ENCODE measurements at regions not wholly inside any gene's neighbourhood (a gene's known extent, or its start where the extent isn't known, plus 50 kb on each side); places are given as distances from the start of the nearest gene placed in this dataset.
"Not testable (repeated sequence)": the region's sequence is repeated elsewhere in the genome, so short reads cannot be mapped to it uniquely, and the experiment has no call there.

DNA sequence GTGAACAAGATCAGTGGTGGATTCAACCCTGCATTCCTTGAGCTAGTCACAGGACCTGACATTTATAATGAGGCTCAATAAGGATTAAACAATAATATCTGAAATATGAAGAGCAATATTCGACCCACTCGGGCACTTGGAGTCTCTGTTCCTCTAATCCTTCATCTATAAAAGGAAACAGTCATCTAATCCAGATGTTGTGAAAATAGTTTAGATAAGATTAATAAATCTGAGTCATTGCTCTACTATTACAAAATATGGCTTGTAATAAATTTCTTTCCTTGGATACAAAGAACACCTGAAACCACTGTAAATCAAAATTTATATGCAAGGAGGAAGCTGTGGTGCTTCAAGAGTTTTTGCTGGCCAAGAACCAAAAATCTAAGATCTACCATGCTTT, 846.9 kb upstream of the ACVR2A start:
- DNase-seq (ENCODE audit: low read depth in 2 of 2, low spot score in 1 of 2) = no peak

DNA sequence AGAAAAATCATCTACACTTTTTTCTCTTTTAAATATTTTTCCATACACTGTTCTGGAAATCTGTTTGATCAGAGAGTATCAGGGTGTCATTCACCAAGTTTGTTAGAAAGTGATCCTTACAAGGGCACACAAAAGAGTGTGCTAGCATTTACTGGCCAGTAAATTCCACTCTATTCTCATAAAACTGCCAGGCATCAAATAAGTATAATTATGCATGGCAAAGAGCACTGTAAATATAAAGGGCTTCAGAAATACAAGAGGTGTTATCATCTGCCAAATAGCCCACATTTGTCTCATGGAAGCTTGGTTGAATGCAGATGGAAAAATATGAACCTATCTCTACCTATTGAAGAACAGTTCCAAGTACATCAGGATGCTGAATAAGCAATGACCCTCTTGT, 847.3 kb upstream of the ACVR2A start:
- no peak for DNase-seq (ENCODE audit: low read depth in 2 of 2, low spot score in 1 of 2)

DNA sequence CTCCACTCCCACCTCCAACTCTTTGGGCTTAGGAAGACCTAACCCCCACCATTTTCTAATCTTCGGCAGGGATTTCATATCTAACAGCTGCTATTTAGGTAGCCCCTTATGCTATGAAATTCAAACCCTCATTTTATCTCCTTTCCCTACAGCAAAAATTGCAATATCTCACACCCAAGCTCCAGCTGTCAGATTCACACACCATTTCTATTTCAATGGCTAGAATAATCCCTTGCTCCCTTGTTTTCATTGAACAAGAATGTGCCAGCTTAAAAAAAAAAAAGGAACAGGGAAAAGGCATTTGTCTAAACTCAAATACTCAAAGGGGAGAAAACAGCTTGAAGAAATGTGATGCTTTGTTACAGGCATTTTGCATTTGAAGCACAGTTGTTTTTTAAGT, 850.6 kb upstream of the ACVR2A start:
- DNase-seq (ENCODE audit: low read depth in 2 of 2, low spot score in 1 of 2) = no peak

DNA sequence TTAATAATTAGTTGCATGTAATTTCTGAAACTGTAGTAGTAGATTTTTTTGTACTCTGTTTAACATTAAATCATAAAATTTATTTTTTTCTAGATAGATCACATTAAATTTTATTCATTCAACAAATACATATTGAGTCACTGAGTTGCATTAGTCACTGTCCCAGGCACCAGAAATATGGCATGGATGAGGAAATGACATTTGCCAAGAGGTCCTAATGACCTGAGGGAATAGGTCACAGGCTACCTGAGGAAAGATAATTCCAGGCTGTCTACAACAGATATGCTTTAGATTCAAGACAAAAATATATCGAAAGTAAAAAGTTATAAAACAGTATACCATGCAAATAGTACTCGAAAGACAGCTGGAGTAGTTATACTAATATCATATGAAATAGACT, 852.4 kb upstream of the ACVR2A start:
- DNase-seq (ENCODE audit: low read depth in 2 of 2, low spot score in 1 of 2) = no peak

DNA sequence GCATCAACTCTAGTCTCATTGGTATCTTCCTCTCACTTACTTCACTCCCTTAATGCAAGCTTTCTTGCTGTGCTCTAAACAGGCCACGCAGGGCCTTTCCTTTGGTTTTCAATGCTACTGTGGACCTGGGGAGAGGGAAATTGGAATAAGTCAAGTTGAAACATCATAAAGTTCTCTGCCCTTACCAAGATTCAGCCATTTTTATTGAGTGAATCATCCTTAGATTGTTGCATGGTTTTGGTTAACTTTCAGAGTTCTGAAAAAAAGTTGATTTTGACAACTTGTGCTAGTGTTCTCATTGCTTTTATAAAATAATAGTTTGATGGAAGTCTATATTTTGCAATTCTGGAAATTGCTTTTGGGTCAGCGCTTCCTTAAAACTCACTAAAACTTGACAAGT, 852.8 kb upstream of the ACVR2A start:
- DNase-seq (ENCODE audit: low read depth in 2 of 2, low spot score in 1 of 2) = no peak

DNA sequence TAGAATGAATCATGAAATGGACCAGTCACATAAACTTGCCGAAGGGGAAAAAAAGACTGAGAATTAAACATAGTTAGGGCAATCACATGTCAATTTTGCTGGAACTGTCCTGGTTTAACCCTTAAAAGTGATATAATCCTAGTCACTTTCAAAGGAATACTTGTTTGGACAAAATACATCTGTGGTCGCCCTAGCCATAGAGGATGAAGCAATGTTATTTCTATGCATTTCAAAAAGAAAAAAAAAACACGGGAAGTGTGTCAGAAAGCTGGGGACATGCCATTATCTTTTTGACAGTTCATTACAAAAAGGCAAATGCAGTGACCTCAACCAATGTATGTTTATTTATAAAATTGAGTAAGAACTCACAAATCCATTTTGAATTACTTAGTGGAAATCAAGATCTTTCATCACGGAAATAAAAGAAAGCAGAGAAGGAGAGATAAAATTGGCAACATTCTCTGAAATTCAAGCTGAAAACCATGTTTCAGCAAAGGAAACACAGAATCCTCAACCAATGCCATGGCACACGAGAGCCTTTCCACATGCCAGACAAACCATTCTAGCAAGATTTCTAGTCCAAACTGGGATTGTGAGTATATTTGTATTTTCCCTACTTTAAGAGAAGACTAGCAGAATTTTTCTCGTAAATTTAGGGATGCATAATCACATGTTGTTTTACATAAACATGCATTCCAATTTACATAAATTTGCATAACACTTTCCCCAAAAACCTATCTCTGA, 854.3 kb upstream of the ACVR2A start:
- no peak for DNase-seq (ENCODE audit: low read depth in 2 of 2, low spot score in 1 of 2)

DNA sequence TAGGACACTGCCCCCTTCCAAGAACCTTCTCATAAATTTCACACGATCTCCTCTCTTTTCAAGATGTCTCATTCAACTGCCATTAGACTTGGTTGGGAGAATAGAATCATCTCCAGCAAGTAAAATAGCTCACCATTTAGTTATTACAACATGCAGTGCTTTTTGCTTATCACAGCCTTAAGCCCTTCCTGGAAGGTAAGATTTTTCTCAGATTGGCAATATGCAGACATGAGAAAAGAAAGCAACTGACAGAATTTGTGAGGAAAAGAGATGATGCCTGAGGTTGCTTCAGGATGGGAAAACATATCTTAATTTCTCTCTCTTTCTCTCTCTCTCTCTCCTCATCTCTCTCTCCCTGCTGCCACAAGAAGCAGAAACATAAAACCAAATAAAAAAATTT, 855.1 kb upstream of the ACVR2A start:
- DNase-seq (ENCODE audit: low read depth in 2 of 2, low spot score in 1 of 2) = no peak

DNA sequence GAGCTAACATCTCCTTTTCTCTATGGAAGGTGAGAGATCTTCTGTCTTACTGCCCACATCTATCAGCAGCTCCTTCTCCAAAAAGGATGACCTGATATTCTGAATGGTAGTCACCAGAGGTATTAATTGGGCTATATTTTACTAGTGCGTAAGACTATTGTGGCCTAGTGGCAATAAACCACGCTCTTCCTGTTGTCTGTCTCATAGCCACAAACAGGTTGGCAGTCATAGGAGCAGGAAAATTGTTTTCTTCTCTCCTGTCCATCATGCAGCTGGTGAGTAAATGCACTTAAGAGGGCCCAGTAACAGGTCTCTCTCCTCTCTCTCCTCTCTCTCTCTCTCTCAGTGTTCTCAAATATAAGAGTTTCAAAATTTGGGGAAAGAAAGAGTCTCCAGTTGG, 856.8 kb upstream of the ACVR2A start:
- DNase-seq (ENCODE audit: low read depth in 2 of 2, low spot score in 1 of 2) = no peak

DNA sequence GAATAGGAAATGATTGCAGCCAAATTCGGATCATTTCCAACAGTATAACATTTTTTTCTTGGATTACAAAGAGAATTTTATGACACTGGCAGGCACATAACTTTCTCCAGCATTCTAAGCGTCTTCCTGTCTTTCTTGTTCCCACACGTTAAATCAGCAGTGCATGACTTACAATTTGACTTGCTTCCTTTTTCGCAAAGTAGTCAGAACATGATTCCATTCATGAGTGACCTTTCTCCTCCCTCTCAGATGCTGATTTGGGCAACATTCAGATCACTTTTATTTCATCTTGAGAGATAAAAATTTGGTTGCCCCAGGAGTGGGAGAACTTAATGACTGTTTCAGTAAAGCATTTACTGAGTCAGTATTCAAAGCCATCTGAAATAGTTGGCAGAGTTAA, 858.7 kb upstream of the ACVR2A start:
- no peak for DNase-seq (ENCODE audit: low read depth in 2 of 2, low spot score in 1 of 2)

DNA sequence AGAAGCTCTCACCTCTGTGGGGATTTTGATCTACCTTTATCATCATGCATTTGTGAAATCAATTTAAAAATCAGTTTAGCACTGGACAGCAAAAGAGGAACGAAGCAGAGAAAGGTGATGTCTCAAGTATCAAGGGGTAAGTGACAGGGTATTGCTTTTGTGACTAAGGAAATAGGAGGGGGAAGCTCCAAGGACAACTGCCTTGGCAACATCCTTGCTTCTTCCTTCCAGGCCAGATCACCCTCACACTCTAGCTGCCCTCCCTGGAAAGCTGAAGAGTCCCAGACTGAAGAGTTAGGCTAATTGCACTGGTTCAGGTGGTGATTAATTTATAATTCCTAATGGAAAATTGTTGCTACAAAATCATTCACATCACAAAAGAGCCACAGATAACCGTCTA, 859.1 kb upstream of the ACVR2A start:
- DNase-seq (ENCODE audit: low read depth in 2 of 2, low spot score in 1 of 2) = no peak

DNA sequence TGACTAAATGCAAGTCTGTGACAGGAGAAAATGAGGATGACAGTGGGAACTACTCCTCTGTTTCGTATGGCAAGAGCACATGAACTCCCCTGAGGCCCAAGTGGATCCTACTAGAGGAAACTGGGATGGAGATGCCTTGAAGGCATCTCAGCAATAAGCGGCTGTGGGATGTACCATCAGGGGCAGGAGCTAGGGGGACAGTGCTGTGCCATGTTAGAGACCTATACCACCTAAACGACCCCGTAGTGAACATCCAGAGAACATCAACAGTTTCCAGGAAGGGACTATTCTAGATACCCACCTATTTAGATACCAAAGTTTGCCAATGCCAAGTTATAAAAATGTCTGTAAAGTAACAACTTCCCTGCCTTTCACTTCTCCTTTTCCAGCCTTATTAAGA, 860.8 kb upstream of the ACVR2A start:
- no peak for DNase-seq (ENCODE audit: low read depth in 2 of 2, low spot score in 1 of 2)

DNA sequence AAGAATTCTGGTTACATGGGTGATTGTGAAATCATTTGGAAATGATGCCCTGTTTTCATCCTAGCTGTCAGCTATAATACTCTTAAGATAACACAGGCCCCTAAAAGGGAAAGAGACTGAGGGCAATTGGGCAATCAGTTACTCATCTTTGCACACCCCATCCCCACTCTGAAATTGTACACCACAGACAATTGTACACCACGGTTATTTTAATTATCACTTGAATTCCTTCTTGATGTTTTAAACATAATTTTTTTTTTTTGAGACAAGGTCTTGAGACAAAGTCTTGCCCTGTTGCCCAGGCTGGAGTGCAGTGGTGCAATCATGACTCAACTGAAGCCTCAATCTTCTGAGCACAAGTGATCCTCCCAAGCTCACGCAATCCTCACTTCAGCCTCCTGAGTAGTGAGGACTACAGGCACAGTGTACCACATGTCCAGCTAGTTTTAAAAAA, 862.4 kb upstream of the ACVR2A start:
- DNase-seq (ENCODE audit: low read depth in 2 of 2, low spot score in 1 of 2) = no peak

DNA sequence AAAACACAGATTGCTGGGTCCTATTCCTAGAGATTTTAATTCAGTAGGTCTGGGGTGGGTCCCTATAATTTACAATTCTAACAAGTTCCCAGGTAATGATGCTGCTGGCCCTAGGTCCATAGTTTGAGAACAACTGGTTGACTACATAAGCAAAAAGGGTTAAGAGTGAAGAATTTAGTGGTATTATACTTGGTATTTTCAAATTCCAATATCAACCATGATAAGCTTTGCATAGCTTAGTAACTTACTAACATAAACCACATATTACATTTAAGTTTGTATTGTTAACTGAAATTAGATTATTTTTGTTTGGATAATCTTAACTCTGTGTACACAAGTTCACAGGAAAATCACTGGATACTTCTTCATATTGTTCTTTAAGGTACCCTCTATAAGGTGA, 862.9 kb upstream of the ACVR2A start:
- no peak for DNase-seq (ENCODE audit: low read depth in 2 of 2, low spot score in 1 of 2)

DNA sequence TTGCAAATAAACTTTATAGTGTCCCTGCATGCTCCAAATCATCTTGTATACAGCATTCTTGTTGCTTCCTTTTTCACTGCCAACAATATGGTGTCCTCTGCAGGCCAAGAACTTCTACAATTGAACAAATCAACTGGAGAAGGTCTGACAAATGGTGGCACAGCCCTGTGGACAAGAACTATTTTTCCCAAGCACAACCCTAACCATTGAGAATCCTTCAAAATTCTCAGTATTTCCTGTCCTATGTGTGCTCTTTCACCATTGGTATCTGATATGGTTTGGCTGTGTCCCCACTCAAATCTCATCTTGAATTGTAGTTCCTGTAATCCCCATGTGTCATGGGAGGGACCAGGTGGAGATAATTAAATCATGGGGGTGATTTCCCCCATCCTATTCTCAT, 865.1 kb upstream of the ACVR2A start:
- no peak for DNase-seq (ENCODE audit: low read depth in 2 of 2, low spot score in 1 of 2)

DNA sequence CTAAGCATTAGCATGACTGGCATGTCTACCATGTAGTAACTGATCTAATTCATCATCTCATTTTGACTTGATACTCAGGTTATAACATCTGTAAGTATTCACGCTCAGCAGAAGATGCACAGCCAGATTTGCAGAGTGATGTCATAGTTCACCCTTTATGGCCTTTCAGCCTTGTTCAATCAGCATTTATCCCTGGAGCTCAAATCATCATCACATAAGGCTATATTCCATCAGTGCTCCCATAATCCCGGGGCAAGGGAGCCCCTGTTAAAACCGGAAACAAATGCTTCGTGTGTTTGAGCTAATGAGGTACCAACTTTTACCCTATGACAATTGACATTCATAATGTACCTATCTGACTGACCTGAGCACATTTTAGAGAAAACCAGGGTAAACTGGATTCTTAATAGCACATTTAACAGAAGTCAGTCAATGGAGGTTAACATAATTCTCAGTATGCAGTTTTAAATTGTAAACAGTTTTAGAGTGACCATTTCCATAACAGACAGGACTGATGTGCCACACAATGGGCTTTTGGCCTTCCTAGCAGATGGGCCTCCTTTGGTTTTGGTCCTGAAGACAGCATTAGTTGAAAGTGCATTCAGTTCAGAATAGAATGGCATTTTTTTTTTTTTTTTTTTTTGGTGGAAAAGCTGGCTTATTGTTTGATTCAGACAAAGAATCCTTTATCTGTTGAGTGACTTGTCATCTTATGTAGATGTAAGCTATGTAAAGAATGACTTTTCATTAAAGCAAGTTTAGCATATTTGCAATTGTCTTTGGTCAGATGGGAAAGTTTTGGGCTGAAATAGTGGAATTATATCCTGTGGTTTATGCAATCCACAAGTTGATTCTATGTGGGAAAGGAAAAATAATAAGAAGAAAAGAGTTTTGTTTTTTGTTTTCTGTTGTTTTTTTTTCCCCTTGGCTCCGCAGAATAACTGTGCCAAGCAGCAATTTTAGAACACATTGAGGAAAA, 866.0 kb upstream of the ACVR2A start:
- no peak for DNase-seq (ENCODE audit: low read depth in 2 of 2, low spot score in 1 of 2)

DNA sequence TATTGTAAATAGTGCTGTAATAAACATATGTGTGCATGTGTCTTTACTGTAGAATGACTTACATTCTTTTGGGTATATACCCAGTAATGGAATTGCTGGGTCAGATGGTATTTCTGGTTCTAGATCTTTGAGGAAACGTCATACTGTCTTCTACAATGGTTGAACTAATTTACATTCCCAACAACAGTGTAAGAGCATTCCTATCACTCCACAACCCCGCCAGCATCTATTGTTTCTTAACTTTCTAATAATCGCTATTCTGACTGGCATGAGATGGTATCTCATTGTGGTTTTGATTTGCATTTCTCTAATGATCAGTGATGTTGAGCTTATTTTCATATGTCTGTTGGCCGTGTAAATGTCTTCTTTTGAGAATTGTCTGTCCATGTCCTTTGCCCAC, 873.8 kb upstream of the ACVR2A start:
- not testable (repeated sequence) for DNase-seq (ENCODE audit: low read depth in 2 of 2, low spot score in 1 of 2)

DNA sequence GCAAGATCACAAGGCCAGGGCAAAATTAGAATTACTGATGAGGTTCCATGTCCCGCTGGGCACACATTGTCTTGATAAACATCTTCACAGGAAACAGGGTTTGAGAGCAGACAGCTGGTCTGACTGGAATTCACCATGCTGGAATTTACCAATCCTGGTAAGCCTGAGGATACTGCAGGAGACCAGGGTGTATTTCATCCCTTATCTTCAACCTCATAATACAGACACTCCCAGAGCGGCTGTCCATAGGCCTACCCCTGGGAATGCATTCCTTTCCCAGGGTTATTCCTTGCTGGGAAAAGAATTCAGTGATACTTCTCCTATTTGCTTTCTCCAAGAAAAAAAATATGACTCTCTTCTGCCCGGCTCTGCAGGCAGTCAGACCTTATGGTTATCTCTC, 875.1 kb upstream of the ACVR2A start:
- not testable (repeated sequence) for DNase-seq (ENCODE audit: low read depth in 2 of 2, low spot score in 1 of 2)

DNA sequence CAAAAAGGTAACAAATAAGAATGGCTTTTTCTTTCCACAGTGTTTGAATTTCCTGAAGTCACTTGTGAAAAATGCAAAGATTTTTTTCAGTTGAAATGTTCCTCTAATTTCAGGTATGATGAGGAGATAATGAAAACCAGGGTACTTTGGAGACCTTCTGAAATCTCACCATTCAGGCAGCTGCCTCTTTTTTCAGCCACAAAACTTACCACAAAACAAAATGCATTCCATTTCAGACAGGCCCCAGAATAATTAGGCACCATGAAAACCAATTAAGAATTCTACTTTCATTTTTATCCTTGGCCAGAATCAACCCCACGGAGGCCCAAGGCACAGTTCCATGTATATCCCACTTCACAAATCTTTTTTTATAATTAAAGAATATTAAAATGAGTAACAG, 880.3 kb upstream of the ACVR2A start:
- DNase-seq (ENCODE audit: low read depth in 2 of 2, low spot score in 1 of 2) = no peak

DNA sequence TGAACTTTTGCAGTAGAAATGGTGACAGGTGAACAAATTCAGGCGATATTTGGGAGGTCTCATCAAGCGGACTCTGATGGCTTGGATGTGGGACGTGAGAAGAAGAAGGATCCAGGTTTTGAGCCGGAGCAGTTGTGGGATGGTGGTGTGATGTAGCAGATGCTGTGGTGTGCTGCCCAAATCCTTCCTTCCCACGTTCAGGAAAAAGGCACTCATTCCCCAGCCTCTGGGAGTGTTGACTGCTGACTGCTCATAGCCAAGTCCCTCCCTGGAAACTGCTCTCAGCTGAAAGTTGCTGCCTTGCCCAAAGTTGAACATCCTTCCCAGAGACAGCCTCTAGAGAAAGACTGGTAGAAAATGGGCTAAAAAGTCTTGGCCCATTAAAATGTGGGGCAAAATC, 890.3 kb upstream of the ACVR2A start:
- DNase-seq (ENCODE audit: low read depth in 2 of 2, low spot score in 1 of 2) = no peak

DNA sequence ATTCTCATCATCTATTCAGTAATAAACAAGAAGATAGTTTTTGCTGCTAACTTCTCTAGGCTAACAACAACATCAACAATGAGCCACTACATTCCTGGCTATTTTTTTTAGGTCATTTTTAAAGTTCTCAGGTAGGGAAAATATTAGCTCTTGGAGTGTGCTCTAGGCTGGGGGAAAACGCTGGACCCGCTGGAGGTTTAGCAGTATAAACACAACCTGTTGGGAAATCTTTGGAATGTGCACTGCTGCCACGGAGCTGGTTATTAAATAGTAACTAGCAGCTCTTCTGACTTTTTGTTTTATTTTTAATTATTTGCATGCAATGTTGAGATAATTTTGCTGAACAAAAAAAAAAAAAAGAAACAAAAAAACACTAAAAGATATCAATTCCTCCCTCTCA, 892.1 kb upstream of the ACVR2A start:
- no peak for DNase-seq (ENCODE audit: low read depth in 2 of 2, low spot score in 1 of 2)

DNA sequence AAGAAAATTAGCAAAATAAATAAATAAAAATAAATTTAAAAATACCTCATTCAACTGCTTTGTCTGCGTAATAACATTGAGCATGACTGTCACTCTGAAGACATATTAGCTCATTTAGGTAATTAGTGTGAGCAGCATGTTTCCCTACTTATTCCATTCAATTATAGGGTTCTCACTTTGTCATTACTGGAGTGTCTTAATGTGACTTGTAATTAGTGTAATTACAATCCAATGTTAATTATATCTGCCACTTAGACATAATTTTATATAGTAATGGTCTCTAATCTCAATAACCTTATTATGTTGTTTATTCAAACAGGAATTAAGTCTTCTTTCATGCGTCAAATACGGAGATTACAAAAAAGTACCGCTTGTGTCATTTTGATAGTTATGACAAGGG, 893.9 kb upstream of the ACVR2A start:
- no peak for DNase-seq (ENCODE audit: low read depth in 2 of 2, low spot score in 1 of 2)

DNA sequence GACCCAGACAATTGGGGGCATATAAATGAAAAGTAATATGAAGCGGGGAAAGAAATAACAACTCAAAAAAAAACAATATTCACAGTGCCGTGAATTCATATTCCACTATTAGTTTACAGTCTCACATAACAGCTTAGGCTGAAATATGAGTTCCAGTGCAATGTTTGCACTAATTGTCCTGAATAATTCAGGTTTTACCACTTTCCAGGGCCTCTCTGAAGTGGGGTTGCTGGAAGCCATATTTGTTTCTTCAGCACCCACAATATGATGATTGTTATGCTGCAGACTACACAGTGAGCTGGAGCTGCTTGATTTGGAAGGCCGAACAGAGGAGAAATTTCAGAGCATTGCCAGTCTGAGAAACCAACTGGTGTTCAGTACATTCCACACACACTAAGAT, 894.5 kb upstream of the ACVR2A start:
- DNase-seq (ENCODE audit: low read depth in 2 of 2, low spot score in 1 of 2) = no peak

Measured in stimulated activated CD8-positive, alpha-beta memory T cell treated with anti-CD3 and anti-CD28 coated beads, Interleukin-4, amount 100 ng/mL, for 1 hour (primary cell).